IMR-90 (cell line): ENCODE measurements at regions not wholly inside any gene's neighbourhood (a gene's known extent, or its start where the extent isn't known, plus 50 kb on each side); places are given as distances from the start of the nearest gene placed in this dataset.

Experiments
- ATAC-seq: fragments of 200-7000 bp; cut with Tn5 transposase; 2 replicates; pipeline ENCODE4 v1.9.1; 2020; ENCODE audit warnings: low read depth, mild to moderate bottlenecking, moderate library complexity
- BruUV-seq: library from RNA; stranded (reverse); fragments of 400-500 nt; replicated peaks from 2 replicates; lab custom pipeline; 2021; lab: Mats Ljungman, UMichigan
- CTCF ChIA-PET: fragments of 300-600 bp; formaldehyde crosslinking; extraction: SDS; loops from one replicate; lab custom pipeline; 2021; ENCODE audit warnings: antibody characterized with exemption; lab: Yijun Ruan, JAX
- POLR2A ChIA-PET: fragments of 300-600 bp; sonication (Branson Sonifier 250); formaldehyde crosslinking; loops from one replicate; lab custom pipeline; 2022; ENCODE audit warnings: antibody characterized with exemption; ENCODE audit not compliant: unreplicated experiment; lab: Charles Lee
- DNase-seq: peaks from one replicate; pipeline ENCODE4 v3.0.0; 2013
- H2AFZ ChIP-seq: replicated peaks from 2 replicates; pipeline ENCODE3; 2013; ENCODE audit warnings: low read length, mild to moderate bottlenecking; ENCODE audit not compliant: poor library complexity
- H2AK5ac ChIP-seq: 2 replicates; pipeline ENCODE4 v1.6.1; 2013; ENCODE audit warnings: low read depth, low read length, inconsistent platforms
- H2AK9ac ChIP-seq: replicated peaks from 2 replicates; pipeline ENCODE3; 2013; ENCODE audit warnings: mild to moderate bottlenecking, low read depth, low read length, moderate library complexity; ENCODE audit not compliant: poor library complexity
- H2BK120ac ChIP-seq: 2 replicates; pipeline ENCODE4 v1.6.1; 2013; ENCODE audit warnings: low read depth, low read length, inconsistent platforms
- H2BK15ac ChIP-seq: 3 replicates; pipeline ENCODE4 v1.6.1; 2013; ENCODE audit warnings: low read depth, low read length, inconsistent platforms
- H2BK20ac ChIP-seq: 2 replicates; pipeline ENCODE4 v1.6.1; 2013; ENCODE audit warnings: low read depth, mild to moderate bottlenecking, inconsistent platforms, low read length, moderate library complexity
- H2BK5ac ChIP-seq: 2 replicates; pipeline ENCODE4 v1.6.1; 2013; ENCODE audit warnings: mild to moderate bottlenecking, low read depth, low read length, inconsistent platforms; ENCODE audit not compliant: poor library complexity, severe bottlenecking
- H3K14ac ChIP-seq: replicated peaks from 2 replicates; pipeline ENCODE4 v1.6.1; 2013; ENCODE audit warnings: low read depth, low read length, inconsistent platforms
- H3K18ac ChIP-seq: 2 replicates; pipeline ENCODE4 v1.6.1; 2013; ENCODE audit warnings: low read depth, low read length, control low read depth
- H3K23ac ChIP-seq: 2 replicates; pipeline ENCODE4 v1.6.1; 2013; ENCODE audit warnings: low read depth, low read length, inconsistent platforms
- H3K27ac ChIP-seq: 2 replicates; pipeline ENCODE4 v1.5.1; 2013; ENCODE audit warnings: mild to moderate bottlenecking, control low read depth, low read length; ENCODE audit not compliant: insufficient read depth
- H3K27me3 ChIP-seq: 2 replicates; pipeline ENCODE4 v1.6.1; 2013; ENCODE audit warnings: low read length; ENCODE audit not compliant: control insufficient read depth, insufficient read depth
- H3K36me3 ChIP-seq: 2 replicates; pipeline ENCODE4 v1.6.1; 2013; ENCODE audit warnings: low read length, mixed read lengths; ENCODE audit not compliant: control insufficient read depth, insufficient read depth
- H3K4ac ChIP-seq: 2 replicates; pipeline ENCODE4 v1.6.1; 2013; ENCODE audit warnings: low read depth, low read length, inconsistent platforms
- H3K4me1 ChIP-seq: 2 replicates; pipeline ENCODE4 v1.6.1; 2013; ENCODE audit warnings: low read length, mixed read lengths; ENCODE audit not compliant: control insufficient read depth, insufficient read depth
- H3K4me2 ChIP-seq: 2 replicates; pipeline ENCODE4 v1.6.1; 2013; ENCODE audit warnings: low read depth, mild to moderate bottlenecking, control low read depth, low read length, moderate library complexity
- H3K4me3 ChIP-seq: 2 replicates; pipeline ENCODE4 v1.5.1; 2013; ENCODE audit warnings: low read depth, mild to moderate bottlenecking, control low read depth, low read length, moderate library complexity; ENCODE audit not compliant: insufficient read depth
- H3K56ac ChIP-seq: 2 replicates; pipeline ENCODE4 v1.6.1; 2013; ENCODE audit warnings: low read length, inconsistent platforms; ENCODE audit not compliant: insufficient read depth; ENCODE audit errors: extremely low read depth
- H3K79me1 ChIP-seq, 2 experiments: 2 replicates each; pipeline ENCODE4 v1.6.1; 2013; ENCODE audit warnings: low read length in 2 of 2, inconsistent platforms in 1 of 2, low read depth in 1 of 2
- H3K9ac ChIP-seq: 2 replicates; pipeline ENCODE4 v1.6.1; 2013; ENCODE audit warnings: low read depth, low read length, control low read depth
- H3K9me1 ChIP-seq: 2 replicates; pipeline ENCODE4 v1.6.1; 2013; ENCODE audit warnings: low read length, inconsistent platforms; ENCODE audit not compliant: insufficient read depth
- H3K9me3 ChIP-seq: 2 replicates; pipeline ENCODE4 v1.6.1; 2013; ENCODE audit warnings: low read length; ENCODE audit not compliant: control insufficient read depth, insufficient read depth
- H4K20me1 ChIP-seq: 2 replicates; pipeline ENCODE4 v1.6.1; 2013; ENCODE audit warnings: low read length, inconsistent platforms; ENCODE audit not compliant: insufficient read depth
- H4K5ac ChIP-seq: 2 replicates; pipeline ENCODE4 v1.6.1; 2013; ENCODE audit warnings: mild to moderate bottlenecking, low read depth, low read length, control low read depth
- H4K8ac ChIP-seq, 2 experiments: 2 replicates each; pipeline ENCODE4 v1.6.1; 2013; ENCODE audit warnings: low read depth in 2 of 2, low read length in 2 of 2, control low read depth in 1 of 2, inconsistent platforms in 1 of 2
- H4K91ac ChIP-seq: 2 replicates; pipeline ENCODE4 v1.6.1; 2013; ENCODE audit warnings: low read depth, low read length, inconsistent platforms; ENCODE audit not compliant: insufficient read depth
- NFE2L2 ChIP-seq: fragments of 150-350 bp; IDR thresholded peaks from 2 replicates; pipeline ENCODE4 v1.6.1; 2016; ENCODE audit warnings: low read depth, mild to moderate bottlenecking, low read length
- POLR2A ChIP-seq: IDR thresholded peaks from 2 replicates; pipeline ENCODE4 v1.6.1; 2012; ENCODE audit warnings: mild to moderate bottlenecking, low read depth, low read length
- WGBS, 2 experiments: methylation state at CpG; one replicate each; pipeline versions ENCODE4 v1.1.5 to v1.1.7; 2013; ENCODE audit warnings: missing lambda C conversion rate in 2 of 2; ENCODE audit not compliant: insufficient read length in 1 of 2; ENCODE audit errors: extremely low coverage in 2 of 2; 5-methylcytosine and 5-hydroxymethylcytosine counted together
- dilution Hi-C: fragments of 300-500 bp; cut with HindIII; formaldehyde crosslinking; loops from one replicate; pipeline ENCODE4 v1.14.3; 2018; ENCODE audit warnings: low sequenced_read_pairs; ENCODE audit not compliant: unreplicated experiment
- in situ Hi-C: fragments of 300-500 bp; cut with MboI; formaldehyde crosslinking; loops from 3 replicates; pipeline ENCODE4 v1.14.3; 2019; ENCODE audit warnings: low sequenced_read_pairs, inconsistent platforms, mixed read lengths
- intact Hi-C: fragments of 100-400 bp; cut with micrococcal nuclease; formaldehyde crosslinking; loops from 2 replicates; pipeline ENCODE4 v1.10.0; 2022

- Histone ChIP-seq H3K9me1 (no peaks in the 10 kb centered on the region), H2BK120ac (no peak overlapping the region), H2AK9ac (no peak overlapping the region), H3K56ac (no peak overlapping the region), H2AFZ (no peak overlapping the region), H4K91ac (no peak overlapping the region), H2BK20ac (no peak overlapping the region), H2AK5ac (no peak overlapping the region), H3K9me3 (no peaks in the 10 kb centered on the region; the same call in 1 of the 2 replicates), H3K4me2 (no peak overlapping the region), H3K4me3 (no peak overlapping the region), H3K4me1 (no peaks in the 10 kb centered on the region), H2BK15ac (no peak overlapping the region), H4K5ac (no peak overlapping the region), H3K14ac (no peak overlapping the region), H3K36me3 (no peaks in the 10 kb centered on the region), H3K9ac (no peak overlapping the region), H4K8ac (no peak overlapping the region), H3K27me3 (no peaks in the 10 kb centered on the region), H3K4ac (no peak overlapping the region), H3K27ac (no peak overlapping the region), H2BK5ac (no peak overlapping the region), H3K23ac (no peak overlapping the region), H3K79me1 (no peaks in the 10 kb centered on the region), H3K18ac (no peak overlapping the region), H4K20me1 (no peaks in the 10 kb centered on the region)
- WGBS, 2 experiments = no CpG with 5 or more reads among the region's 1 CpG
- intact Hi-C loops = no loop called here
- DNase-seq (no peak), ATAC-seq (no peak)
- TF ChIP-seq POLR2A = no peak
- no peak for TF ChIP-seq NFE2L2
- ChIA-PET POLR2A (no interaction called here), CTCF (no interaction called here)
- in situ Hi-C loops = no loop called here
- dilution Hi-C loops = no loop called here
- no TSS peak for BruUV-seq
These were observed 506.6 kb upstream of the POT1 start for GRCh38 chr7:125436220-125436619.
